ENCODE measurements at regions not wholly inside any gene's neighbourhood (a gene's known extent, or its start where the extent isn't known, plus 50 kb on each side); places are given as distances from the start of the nearest gene placed in this dataset.
"Not testable (repeated sequence)": the region's sequence is repeated elsewhere in the genome, so short reads cannot be mapped to it uniquely, and the experiment has no call there.

DNA sequence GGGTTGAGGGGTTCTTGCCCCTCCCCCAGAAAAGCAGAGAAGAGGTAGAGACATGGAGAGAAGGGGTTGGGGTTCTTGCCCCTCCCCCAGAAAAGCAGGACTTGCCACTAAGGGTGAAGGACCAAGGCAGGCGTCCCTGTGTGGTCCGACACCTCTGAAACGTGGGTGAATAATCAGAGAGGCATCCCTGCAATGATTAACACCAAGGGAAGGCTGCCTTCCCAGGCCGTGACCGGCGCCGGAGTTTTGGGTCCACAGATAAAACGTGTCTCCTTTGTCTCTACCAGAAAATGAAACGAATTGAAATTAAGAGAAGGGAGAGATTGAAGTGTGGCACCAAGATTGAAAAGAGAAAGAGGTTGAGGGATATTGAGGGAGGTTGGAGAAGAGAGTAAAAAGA lies 778.2 kb downstream of the UQCRFS1 start:
- not testable (repeated sequence) for TF ChIP-seq EZH2phosphoT487 (IDR thresholded peaks at IDR 0.05; ENCODE audit: borderline replicate concordance)
- TF ChIP-seq, protein P1, sequence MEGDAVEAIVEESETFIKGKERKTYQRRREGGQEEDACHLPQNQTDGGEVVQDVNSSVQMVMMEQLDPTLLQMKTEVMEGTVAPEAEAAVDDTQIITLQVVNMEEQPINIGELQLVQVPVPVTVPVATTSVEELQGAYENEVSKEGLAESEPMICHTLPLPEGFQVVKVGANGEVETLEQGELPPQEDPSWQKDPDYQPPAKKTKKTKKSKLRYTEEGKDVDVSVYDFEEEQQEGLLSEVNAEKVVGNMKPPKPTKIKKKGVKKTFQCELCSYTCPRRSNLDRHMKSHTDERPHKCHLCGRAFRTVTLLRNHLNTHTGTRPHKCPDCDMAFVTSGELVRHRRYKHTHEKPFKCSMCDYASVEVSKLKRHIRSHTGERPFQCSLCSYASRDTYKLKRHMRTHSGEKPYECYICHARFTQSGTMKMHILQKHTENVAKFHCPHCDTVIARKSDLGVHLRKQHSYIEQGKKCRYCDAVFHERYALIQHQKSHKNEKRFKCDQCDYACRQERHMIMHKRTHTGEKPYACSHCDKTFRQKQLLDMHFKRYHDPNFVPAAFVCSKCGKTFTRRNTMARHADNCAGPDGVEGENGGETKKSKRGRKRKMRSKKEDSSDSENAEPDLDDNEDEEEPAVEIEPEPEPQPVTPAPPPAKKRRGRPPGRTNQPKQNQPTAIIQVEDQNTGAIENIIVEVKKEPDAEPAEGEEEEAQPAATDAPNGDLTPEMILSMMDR (conservative IDR thresholded peaks at IDR 0.05; ENCODE audit: low read length) = not testable (repeated sequence)

Measured in Loucy (cell line).